Transverse colon (tissue), 4 donors: ENCODE measurements at regions not wholly inside any gene's neighbourhood (a gene's known extent, or its start where the extent isn't known, plus 50 kb on each side); places are given as distances from the start of the nearest gene placed in this dataset.
"Not testable (repeated sequence)": the region's sequence is repeated elsewhere in the genome, so short reads cannot be mapped to it uniquely, and the experiment has no call there.

ENCODE experiments used
- EP300 ChIP-seq: sonication (generic); formaldehyde crosslinking; IDR thresholded peaks from one replicate; pipeline ENCODE4 v1.6.1; 2017; ENCODE audit warnings: antibody characterized with exemption, low read depth
- POLR2A ChIP-seq: fragments of 450-650 bp; IDR thresholded peaks from one replicate; pipeline ENCODE4 v1.6.1; 2016; ENCODE audit warnings: antibody characterized with exemption, mild to moderate bottlenecking, moderate library complexity
- POLR2AphosphoS5 ChIP-seq, 3 donors: sonication (generic); formaldehyde crosslinking; IDR thresholded peaks; one replicate each; pipeline ENCODE4 v1.6.1; 2016; ENCODE audit warnings: antibody characterized with exemption in 3 of 3
- TF ChIP-seq, protein P1 (sequence below), 5 experiments: fragments of 200-600 bp in 3 of 5; fragments of 450-650 bp in 2 of 5; sonication (generic) in 3 of 5; IDR thresholded peaks; 1 replicate in 2 of 5; 2 replicates in 3 of 5; pipeline ENCODE4 v1.5.1; 2016 to 2017; ENCODE audit warnings: antibody characterized with exemption in 5 of 5, inconsistent platforms in 3 of 5, mild to moderate bottlenecking in 2 of 5, moderate library complexity in 1 of 5

DNA sequence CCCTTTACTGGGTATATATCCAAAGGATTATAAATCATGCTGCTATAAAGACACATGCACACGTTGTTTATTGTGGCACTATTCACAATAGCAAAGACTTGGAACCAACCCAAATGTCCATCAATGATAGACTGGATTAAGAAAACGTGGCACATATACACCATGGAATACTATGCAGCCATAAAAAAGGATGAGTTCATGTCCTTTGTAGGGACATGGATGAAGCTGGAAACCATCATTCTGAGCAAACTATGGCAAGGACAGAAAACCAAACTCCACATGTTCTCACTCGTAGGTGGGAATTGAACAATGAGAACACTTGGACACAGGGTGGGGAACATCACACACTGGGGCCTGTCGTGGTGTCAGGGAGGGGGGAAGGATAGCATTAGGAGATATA, 59.2 kb downstream of the CXorf49B start:
- TF ChIP-seq, protein P1, sequence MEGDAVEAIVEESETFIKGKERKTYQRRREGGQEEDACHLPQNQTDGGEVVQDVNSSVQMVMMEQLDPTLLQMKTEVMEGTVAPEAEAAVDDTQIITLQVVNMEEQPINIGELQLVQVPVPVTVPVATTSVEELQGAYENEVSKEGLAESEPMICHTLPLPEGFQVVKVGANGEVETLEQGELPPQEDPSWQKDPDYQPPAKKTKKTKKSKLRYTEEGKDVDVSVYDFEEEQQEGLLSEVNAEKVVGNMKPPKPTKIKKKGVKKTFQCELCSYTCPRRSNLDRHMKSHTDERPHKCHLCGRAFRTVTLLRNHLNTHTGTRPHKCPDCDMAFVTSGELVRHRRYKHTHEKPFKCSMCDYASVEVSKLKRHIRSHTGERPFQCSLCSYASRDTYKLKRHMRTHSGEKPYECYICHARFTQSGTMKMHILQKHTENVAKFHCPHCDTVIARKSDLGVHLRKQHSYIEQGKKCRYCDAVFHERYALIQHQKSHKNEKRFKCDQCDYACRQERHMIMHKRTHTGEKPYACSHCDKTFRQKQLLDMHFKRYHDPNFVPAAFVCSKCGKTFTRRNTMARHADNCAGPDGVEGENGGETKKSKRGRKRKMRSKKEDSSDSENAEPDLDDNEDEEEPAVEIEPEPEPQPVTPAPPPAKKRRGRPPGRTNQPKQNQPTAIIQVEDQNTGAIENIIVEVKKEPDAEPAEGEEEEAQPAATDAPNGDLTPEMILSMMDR (IDR thresholded peaks at IDR 0.05), result not testable (repeated sequence)
- not testable (repeated sequence) for TF ChIP-seq POLR2AphosphoS5 (IDR thresholded peaks at IDR 0.05); POLR2A; EP300
